ENCODE measurements at regions not wholly inside any gene's neighbourhood (a gene's known extent, or its start where the extent isn't known, plus 50 kb on each side); places are given as distances from the start of the nearest gene placed in this dataset.

DNA sequence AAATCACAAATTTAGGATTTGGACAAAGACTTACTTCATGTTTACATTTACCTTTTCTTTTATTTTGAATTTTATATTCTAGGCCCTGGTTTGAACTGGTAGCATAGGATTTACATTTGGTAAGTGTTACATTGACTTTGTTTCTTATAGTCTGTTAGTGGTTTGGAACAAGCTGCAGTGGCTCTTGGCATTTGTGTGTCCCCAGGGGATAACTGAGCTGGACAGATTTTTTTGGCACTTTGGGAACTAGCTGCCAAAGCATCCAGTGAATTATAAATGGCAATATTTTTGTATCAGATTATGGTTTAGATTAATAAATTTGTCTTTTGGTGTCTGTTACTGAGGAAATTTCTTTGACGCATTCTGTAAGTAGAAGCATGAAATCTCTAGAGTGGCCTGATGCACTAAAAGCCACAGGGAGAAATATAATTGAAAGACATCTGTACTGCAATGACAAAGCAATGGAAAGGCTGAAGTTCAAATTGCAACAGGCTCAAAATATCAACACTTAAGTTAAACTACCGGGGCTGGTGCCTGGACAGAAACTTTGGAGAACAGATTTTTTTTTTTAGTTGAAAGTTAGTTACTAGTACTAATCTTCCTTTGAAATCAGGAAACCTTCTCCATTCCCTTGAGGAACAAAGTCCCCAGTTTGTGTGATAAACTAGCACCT is 107.6 kb upstream of the PLCXD3 start:
- no peak for TF ChIP-seq POLR2A (IDR thresholded peaks at IDR 0.05; ENCODE audit: low read length)
- TF ChIP-seq GATA1 (IDR thresholded peaks at IDR 0.05; ENCODE audit: low read depth, low read length): no peak
